ENCODE measurements at regions not wholly inside any gene's neighbourhood (a gene's known extent, or its start where the extent isn't known, plus 50 kb on each side); places are given as distances from the start of the nearest gene placed in this dataset.

- TF ChIP-seq CTCF (IDR thresholded peaks at IDR 0.05) (peak; percentile 74 to 92 (median 89)), POLR2AphosphoS5 (IDR thresholded peaks at IDR 0.05; ENCODE audit: insufficient read depth in 1 of 2, low read depth in 1 of 2) (peak in 1 of 2 donors; percentile 59)
These were observed 205.7 kb upstream of the ZPLD1 start for GRCh38 chr3:102229062-102229655.
